ENCODE measurements at regions not wholly inside any gene's neighbourhood (a gene's known extent, or its start where the extent isn't known, plus 50 kb on each side); places are given as distances from the start of the nearest gene placed in this dataset.

DNA sequence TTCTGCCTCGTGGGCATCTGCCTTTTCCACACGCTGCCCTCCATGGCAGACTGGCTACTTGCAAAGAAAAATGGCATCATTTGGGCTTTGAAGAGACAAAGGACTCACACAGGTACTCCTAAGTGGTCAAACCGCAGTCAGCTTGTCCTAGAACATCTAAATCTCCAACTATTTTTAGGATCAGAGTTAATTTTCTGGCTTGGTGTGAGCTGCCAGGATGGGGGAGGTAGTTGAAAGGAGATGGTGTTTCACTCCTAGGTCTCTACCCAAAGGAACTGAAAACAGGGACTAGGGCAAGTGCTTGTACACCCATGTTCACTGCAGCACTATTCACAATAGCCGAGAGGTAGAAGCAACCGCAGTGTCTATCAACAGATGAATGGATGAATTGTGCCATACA is 107.9 kb upstream of the ATL2 start:
- no peak for TF ChIP-seq POLR2A (IDR thresholded peaks at IDR 0.05)
- TF ChIP-seq, protein P1, sequence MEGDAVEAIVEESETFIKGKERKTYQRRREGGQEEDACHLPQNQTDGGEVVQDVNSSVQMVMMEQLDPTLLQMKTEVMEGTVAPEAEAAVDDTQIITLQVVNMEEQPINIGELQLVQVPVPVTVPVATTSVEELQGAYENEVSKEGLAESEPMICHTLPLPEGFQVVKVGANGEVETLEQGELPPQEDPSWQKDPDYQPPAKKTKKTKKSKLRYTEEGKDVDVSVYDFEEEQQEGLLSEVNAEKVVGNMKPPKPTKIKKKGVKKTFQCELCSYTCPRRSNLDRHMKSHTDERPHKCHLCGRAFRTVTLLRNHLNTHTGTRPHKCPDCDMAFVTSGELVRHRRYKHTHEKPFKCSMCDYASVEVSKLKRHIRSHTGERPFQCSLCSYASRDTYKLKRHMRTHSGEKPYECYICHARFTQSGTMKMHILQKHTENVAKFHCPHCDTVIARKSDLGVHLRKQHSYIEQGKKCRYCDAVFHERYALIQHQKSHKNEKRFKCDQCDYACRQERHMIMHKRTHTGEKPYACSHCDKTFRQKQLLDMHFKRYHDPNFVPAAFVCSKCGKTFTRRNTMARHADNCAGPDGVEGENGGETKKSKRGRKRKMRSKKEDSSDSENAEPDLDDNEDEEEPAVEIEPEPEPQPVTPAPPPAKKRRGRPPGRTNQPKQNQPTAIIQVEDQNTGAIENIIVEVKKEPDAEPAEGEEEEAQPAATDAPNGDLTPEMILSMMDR (IDR thresholded peaks at IDR 0.05) = no peak

Measured in thyroid gland (tissue), 4 donors.